Astrocyte of the cerebellum (primary cell): ENCODE measurements at regions not wholly inside any gene's neighbourhood (a gene's known extent, or its start where the extent isn't known, plus 50 kb on each side); places are given as distances from the start of the nearest gene placed in this dataset.

Experiments used
- DNase-seq: peaks from one replicate; pipeline ENCODE4 v3.0.0-alpha.2; 2011; ENCODE audit warnings: low read depth
- H3K4me3 ChIP-seq: 2 replicates; pipeline ENCODE4 v1.5.1; 2011; ENCODE audit warnings: mild to moderate bottlenecking, low read depth, low read length, moderate library complexity
- in situ Hi-C: cut with HindIII; loops from 2 replicates; pipeline ENCODE4 v1.10.0; 2017; ENCODE audit warnings: low sequenced_read_pairs
- TF ChIP-seq, protein P1 (sequence below): IDR thresholded peaks from 2 replicates; pipeline ENCODE4 v1.5.1; 2012; ENCODE audit warnings: low read length, low read depth, moderate library complexity, mild to moderate bottlenecking; ENCODE audit errors: missing control alignments

- TF ChIP-seq, protein P1, sequence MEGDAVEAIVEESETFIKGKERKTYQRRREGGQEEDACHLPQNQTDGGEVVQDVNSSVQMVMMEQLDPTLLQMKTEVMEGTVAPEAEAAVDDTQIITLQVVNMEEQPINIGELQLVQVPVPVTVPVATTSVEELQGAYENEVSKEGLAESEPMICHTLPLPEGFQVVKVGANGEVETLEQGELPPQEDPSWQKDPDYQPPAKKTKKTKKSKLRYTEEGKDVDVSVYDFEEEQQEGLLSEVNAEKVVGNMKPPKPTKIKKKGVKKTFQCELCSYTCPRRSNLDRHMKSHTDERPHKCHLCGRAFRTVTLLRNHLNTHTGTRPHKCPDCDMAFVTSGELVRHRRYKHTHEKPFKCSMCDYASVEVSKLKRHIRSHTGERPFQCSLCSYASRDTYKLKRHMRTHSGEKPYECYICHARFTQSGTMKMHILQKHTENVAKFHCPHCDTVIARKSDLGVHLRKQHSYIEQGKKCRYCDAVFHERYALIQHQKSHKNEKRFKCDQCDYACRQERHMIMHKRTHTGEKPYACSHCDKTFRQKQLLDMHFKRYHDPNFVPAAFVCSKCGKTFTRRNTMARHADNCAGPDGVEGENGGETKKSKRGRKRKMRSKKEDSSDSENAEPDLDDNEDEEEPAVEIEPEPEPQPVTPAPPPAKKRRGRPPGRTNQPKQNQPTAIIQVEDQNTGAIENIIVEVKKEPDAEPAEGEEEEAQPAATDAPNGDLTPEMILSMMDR = no peak
- DNase-seq = peak; percentile 24
- H3K4me3 ChIP-seq = no peak overlapping the region
- in situ Hi-C loops = no loop called here
Measured at GRCh38 chr13:106372199-106373155, 163.0 kb downstream of the EFNB2 start.

GRCh38 chr13:106371024-106371423, 164.4 kb downstream of the EFNB2 start:
- TF ChIP-seq, protein P1 = no peak
- DNase-seq = no peak
- in situ Hi-C loops = no loop called here
- H3K4me3 ChIP-seq = no peak overlapping the region

DNA sequence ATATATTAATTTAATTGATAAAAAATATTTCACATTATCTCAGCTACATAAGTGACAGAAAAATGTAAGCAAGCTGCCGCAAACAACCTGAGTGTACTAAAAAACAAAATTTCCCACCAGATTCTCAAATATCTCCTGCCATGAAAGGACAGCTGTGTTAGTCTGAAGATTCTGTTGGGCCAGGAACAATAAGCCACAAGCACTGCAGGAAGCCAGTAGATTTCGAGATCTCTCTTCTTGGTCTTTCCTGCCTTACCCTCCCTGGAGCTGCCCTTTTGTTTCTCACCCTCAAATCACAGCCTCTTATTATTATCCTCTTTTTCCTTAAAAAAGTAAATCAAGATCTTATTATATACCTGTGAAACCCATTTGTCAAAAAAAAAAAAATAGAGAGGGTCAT, 165.6 kb downstream of the EFNB2 start:
- TF ChIP-seq, protein P1 = no peak
- DNase-seq = no peak
- H3K4me3 ChIP-seq = no peak overlapping the region
- in situ Hi-C loops = no loop called here

DNA sequence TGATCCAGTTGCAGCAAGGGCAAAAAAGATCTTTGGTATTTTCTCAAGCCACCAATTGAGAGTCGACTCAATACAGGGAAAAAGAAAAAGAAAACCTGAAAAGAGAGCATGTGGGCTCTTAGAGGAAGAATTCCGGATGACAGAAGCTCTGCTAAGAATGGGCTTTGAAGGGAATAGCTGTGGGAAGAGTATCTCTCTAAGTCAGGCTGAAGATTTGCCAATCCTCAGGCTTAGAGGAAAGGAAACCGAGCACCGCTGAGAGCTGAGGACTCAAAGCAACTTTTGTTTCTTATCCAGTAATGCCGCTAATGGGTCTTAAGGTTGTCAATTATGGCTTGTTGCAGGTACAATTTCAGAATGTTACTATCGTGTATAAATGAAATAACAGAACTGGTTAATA, 166.4 kb downstream of the EFNB2 start:
- TF ChIP-seq, protein P1 = no peak
- in situ Hi-C loops = no loop called here
- no peak overlapping the region for H3K4me3 ChIP-seq
- no peak for DNase-seq

DNA sequence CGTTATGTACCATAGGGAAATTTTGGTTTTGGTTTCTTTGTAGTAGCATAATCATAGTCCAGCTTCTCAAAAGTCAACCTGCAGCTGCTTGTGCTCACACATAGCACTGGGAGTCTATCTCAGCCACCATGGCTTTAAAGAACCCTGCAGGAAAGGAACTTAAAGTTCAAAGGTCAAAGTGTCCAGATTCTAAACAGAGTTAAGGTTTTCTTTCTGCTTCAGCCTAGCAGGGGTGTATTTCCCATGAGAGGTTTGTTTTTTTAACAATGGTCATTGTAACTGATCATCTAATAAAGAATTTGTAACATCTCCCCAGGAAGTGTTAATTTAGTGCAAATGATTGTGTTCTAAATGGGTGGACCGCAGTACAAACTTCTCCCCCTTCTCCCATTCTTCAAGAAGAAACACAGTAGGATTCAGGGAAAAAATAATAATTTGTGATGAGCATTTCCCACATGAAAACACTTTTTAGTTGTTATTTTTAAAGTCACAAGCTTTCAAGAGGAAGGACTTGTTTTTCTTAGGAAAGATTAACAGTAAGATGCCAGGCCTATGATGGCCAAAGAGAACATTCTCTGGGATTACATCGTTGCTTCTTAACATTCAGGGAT, 168.0 kb downstream of the EFNB2 start:
- TF ChIP-seq, protein P1 = no peak
- in situ Hi-C loops = no loop called here
- no peak overlapping the region for H3K4me3 ChIP-seq
- DNase-seq = no peak

DNA sequence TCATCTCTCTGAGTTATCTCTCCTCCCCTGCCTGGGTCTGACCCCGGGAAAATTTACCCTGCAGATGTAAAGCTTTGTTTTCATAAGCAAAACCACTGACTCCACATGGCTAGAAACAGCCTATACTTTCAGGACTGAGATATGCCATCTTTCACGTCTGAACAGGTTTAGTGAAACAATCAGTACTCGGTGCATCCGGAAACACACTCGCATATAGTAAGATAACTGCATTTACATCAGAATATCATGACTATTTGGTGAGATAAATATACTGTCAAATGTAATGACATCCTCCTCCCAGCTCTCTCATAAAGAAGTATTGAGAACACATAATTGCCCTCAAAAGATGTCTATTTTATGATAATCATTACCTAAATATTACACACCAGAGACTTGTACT, 172.8 kb downstream of the EFNB2 start:
- no peak for DNase-seq
- H3K4me3 ChIP-seq = no peak overlapping the region
- in situ Hi-C loops = no loop called here
- TF ChIP-seq, protein P1 = no peak
